CD4-positive, alpha-beta T cell treated with Interleukin-12 subunit alpha and Interleukin-12 subunit beta, for 1 hour (primary cell): ENCODE measurements at regions not wholly inside any gene's neighbourhood (a gene's known extent, or its start where the extent isn't known, plus 50 kb on each side); places are given as distances from the start of the nearest gene placed in this dataset.
A peak's percentile ranks its signal among the peaks of the same experiment; 100 is the strongest.

Experiments used
- DNase-seq: peaks from one replicate; pipeline ENCODE4 v3.0.0-alpha.2; 2020

DNA sequence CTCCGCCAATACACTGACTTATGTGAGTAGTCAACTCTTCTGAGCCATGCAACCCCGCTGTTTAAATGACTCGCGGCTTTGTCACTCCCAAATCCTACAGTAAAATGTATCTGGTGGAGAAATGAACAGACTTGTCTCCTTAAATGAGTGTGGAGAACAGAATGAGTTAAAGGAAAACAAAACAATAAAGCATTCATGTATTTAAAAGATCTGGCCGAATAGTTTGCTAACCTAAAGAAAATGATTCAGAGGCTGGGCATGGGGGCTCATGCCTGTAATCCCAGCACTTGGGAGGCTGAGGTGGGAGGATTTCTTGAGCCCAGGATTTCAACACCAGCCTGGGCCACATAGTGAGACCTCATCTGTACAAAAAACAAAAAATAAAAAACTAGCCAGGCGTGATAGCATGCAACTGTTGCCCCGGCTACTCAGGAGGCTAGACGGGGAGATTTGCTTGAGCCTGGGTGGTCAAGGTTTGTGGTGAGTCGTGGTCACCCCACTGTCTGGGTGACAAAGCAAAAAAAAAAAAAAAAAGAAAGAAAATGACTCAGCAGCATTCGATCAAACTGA, 86.5 kb upstream of the PFKP start:
- no peak for DNase-seq

DNA sequence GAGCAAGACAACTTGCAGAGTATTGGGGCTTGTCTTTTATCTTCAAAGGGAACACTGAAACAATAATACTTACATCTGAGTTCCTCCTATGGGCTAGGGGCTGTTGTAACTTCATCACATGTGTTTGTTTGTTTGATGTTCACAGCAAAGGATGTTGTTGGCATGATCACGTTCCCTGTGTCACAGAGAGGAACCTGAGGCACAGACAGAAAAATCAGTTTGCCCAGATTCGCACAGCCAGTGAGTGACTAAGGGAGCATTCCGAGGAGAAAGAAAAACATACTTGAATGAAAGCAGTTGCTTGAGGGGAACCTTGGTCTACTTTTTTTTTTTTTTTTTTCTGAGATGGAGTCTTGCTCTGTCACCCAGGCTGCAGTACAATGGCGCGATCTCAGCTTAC, 87.2 kb upstream of the PFKP start:
- no peak for DNase-seq

DNA sequence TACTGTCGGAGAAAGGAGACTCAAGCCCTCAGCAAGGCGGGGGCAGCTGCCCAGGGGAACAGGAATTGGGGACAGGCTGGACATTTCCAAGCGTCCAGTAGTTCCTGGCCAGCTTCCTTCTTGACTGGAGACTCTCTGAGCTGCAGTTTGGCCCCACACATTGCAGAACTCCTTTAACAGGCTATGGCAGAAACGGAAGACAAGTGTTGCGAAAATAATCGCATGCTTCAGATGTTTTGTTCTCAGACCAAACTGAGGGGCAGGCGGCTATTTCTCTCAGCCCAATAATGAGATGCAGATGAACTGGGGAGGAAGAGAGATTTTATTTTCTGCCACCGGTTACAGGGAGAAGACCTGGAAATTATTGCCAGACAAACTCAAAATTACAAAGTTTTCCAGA, 88.0 kb upstream of the PFKP start:
- DNase-seq = no peak

DNA sequence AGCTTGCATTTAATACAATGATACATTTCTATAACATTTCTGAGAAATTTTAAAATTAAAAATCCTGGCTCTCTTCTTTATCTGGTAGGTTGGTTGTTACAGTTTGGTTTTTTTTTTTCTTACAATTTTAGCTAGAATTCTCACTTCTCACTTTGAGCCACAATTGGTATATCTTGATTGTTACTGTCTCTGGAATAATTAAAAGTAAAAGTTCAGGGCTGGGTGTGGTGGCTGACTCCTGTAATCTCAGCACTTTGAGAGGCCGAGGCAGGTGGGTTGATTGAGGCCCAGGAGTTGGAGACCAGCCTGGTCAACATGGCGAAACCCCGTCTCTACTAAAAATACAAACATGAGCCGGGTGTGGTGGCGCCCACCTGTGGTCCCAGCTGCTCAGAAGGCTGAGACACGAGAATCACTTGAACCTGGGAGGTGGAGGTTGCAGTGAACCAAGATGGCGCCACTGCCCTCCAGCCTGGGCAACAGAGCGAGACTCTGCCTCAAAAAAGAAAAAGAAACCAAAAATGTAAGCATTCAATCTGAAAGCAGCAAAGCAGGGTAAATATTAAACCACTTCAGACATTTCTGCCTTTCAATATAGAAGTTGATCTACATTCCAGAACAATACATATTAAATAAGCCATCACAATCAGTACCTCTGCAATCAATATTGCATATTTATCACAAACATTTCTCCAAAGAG, 88.6 kb upstream of the PFKP start:
- DNase-seq = no peak

DNA sequence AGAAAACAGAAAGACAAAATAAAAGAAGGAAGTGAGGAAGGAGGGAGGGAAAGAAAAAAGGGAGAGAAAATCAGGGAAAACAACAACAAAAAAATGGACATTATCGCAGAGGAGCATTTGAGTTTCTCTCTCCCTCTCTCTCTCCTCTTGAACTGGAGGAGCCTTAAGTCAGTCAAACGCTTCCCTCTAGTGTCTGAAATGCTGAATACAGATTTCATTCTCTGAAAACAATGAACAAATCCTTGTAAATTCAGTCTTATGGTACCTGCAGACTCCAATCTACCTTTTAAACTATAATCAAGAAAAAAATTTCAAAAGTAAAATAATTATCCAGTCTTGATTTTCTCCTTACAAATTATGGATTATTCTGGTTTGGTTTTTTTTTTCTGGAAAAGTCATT, 89.2 kb upstream of the PFKP start:
- peak; percentile 5 for DNase-seq

DNA sequence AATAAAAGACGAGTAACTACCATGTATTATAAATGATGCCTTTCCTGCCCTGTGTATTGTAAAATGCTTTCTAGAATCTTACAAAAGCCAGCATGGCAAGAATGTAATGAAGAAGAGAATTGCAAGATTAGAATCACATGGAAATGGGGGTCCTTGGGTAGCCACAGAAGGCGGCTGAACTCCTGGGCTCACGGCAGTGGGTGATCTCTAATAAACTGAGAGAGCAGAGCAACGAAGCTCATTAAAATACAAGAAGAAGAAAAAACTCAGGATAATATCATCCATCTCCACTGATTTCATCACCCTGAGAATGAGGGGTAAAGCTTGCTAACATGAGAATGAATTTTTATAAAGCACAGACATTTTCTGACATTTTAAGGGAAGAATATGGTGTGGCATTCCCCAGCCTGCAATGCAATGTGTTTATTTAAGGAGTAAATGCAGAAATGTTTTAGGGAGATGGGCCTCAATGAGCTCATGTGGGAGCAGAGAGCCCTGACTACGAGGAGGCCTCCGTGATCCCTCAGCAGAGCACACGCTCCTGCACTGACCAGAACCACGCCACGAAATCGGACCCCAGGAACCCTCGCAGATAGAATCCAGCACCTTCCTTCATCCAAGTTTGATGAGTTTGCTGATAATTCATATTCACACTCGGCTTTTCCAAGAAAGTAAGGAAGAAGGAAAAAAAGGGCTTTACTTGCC, 92.7 kb upstream of the PFKP start:
- no peak for DNase-seq

DNA sequence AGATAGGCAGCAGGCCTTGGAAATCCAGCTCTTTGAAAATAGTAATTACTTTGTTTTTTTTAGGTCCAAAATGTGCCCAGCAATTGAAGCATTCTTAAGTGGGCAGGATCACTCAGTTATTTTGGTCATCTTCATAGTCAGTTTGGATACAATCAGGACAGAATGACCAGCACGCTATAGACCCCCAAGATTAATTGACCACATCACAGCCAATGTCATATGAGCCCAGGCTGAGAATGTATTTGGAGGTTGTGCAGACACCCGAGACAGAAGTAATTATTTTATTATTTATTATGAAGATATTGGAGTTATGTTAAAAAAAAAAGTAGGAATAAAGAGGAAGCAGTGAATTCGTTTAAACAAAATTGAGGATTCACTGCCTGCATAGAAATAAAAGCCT, 93.3 kb upstream of the PFKP start:
- DNase-seq = no peak

DNA sequence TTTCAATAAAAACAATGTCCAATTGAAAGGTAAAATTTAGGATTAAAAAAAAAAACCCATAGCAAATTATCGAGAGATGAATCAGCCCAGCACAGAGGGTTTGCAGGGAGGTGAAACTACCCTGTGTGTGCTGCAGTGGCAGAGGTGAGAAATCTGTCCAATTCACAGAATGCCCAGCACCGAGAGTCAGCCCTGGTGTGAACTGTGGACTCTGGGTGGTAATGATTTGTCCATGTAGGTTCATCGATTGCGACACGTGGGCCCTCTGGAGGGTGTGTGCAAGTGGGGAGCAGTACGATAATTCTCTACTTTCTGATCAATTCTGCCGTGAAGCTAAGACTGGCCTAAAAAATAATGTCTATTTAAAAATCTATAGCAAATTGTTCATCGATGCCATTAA, 94.5 kb upstream of the PFKP start:
- DNase-seq = no peak

DNA sequence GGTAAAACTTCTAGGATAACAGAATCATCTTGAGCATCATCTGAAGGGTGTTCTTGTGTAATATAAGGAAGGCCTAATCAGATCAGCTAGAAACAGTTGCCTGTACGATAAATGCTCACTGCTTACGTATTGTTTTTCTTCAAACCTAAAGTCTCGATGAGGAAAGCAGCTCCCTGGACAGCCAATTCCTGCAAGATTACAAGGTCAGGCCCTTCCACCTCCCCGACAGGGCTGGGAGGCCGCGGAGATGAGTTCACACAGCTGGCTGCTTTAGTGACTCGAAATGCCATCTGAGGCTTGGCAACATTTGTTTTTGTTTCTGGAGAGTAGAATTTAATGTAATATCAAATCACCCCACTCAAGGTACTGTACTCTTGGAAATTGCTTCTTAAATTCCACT, 95.1 kb upstream of the PFKP start:
- no peak for DNase-seq

DNA sequence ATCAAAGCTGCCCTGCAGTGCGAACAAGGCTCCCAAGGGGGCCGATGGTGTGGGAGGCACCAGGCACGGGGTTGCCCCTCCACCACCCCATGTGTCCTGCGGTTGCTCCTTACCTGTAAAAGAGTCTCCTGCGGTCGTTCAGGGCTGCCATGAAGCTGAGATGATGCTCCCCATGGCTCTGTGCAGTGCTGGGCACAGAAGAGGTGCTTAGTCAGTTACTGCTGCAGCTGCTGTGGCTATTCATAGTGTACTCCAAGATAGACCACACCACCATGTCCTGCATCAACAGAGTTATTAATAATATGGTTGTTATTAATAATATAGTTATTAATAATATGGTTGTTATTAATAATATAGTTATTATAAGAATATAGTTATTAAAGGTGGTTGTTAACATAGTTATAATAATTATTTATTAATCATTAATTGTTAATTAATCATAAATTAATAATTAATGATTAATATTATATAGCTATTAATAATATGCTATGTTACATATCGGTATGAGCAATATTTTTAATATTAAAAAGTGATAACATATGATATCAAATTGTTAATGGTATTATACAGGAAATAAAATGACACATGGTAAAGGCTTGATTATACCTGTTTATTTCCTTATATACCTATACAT, 97.0 kb upstream of the PFKP start:
- no peak for DNase-seq

DNA sequence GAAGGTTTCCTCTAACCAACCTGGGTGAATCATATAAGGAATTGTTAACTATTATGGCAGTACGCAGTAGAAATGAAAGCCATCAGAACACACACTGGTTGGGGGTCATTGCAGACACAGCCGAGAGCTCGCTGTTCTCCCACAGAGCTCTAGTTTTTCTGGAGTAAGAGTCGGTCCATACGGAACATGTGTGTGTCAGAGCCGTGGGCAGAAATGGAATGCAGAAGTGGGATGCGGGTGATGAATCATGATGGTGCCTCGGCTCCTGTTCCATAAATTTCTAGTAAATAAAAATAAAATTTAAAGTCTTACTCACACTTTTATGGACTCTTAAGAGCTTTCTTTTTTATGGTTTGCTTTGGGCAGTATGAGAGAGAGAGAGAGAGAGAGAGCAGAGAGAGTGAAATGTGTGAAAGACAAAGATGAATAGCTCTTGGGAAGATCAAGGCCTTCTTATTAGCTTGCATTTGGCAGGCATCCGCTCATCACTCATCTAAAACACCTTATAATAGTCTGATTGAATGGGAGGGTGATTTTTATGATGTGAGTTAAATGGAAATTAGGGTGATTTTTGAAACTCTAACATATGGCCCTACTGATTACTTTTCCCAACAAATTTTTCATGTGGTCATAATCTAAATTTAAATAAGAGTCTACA, 98.8 kb upstream of the PFKP start:
- no peak for DNase-seq

DNA sequence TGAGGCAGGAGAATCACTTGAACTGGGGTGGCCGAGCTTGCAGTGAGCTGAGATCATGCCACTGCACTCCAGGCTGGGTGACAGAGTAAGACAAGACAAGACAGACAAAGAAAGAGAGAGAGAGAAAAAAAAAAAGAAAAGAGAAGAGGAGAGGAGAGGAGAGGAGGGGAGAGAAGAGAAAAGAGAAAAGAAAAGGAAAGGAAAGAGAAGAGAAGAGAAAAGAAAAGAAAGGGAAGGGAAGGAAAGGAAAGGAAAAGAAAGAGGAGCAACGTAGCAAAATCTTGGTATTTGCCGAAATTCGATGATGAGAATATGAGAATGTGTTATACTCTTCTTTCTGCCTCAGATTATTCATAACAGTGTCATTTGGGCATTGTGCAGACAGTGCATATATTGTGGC, 101.2 kb upstream of the PFKP start:
- no peak for DNase-seq

DNA sequence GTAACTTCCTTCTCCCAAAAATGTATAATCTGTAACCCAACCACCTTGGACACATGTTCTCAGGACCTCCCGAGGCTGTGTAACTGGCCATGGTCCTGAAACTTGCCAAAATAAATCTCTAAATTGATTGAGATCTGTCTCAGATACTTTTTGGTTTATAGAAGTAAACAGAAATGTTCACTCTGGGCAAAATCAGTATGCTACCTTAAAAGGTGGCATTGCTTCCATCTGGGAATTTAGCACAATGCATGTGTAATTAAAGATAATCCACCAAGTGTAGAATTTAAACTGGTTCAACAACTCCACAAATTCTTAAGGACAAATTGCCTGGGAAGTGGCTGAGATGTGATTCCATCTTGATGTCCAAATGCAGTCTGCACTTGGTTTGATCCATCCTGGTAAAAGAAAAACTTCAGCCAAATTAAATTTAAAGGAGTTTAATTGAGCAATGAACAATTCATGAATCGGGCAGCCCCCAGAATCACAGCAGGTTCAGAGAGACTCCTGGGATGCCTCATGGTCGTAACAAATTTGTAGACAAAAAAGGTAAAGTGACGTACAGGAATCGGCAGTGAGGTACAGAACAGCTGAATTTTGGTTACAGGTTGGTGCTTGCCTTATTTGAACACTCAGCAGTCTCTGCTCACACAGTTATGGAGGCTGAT, 102.6 kb upstream of the PFKP start:
- DNase-seq = no peak

DNA sequence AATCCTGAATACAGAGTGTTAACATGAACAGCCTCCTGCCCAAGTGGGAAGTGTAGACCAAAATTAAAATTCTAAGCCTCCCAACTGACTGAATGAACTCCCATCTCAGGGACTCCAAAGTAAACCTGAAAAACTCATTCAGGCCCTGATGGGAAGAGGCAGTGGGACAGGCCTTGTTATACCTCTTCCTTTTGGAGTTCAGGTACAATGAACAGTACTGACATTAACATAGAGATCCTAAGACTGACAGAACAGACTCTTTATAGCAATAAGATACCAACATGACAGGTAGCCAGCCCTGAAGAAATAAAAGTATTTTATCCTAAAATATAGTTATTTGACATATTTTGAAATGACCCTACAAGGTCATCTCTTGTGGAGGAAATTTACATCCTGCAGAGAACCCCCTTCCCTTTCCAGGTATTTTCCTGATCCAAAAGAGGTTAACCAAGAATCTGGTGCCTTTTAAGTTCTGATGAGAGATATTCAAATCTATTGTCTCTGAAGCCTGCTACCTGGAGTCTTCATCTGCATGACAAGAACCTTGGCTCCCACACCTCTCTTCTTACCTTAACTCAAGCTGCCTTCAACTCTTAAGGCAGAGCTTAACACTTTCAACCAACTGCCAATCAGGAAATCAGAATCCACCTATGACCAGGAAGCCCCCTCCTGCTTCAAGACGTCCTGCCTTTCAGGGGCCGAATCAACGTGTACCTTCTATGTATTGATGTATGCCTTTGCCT, 103.3 kb upstream of the PFKP start:
- DNase-seq = no peak

DNA sequence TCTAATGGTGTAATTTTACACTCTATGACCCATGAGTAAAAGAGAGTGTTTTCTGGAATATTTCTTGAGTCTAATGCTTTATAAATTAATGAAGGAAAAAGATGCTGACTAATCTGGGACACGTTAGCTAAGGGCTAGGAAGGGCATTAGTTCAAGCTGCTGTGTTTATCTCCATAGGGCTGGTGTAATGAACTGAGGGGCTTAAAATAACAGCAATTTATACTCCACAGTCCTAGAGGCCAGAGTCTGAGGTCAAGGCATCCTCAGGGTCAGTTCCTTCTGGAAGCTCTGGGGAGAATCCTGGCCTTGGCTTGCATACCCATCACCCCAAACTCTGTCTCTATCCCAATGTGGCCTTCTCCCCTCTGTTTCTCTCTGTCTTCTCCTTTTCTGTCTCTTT, 105.2 kb upstream of the PFKP start:
- DNase-seq = no peak

DNA sequence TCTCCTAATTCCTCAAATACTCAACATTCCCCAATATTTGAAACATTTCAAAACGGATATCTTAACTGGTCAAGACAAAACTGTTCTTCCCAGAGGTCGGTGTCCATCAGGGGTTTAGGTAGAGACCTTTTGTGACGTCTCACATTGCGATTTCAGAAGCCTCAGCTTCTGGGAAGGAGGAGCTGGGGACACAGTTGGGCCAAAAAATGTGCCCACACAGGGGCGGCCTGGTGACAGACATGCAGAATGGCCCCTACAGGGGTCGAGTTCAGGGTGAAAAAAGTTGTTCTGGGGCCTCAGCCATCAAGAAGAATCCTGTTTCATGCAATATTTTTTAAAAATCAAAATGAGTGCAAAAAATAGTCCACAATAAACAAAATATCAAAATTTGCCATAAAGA, 108.7 kb upstream of the PFKP start:
- no peak for DNase-seq

DNA sequence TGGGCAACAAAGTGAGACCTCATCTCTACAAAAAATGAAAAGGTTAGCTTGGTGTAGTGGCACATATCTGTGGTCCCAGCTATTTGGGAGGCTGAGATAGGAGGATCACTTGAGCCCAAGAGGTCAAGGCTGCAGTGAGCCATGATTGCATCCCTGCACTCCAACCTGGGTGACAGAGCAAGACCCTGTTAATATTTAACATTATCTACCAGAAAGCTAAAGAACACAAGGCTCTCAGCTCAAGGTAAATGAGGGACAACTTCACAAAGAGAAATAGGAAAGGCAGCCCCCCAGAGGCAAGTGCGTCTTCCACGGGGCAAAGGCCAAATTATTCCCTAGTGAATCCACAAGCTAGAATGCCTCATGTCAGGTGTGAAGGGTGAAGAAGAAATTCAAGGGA, 109.6 kb upstream of the PFKP start:
- no peak for DNase-seq

DNA sequence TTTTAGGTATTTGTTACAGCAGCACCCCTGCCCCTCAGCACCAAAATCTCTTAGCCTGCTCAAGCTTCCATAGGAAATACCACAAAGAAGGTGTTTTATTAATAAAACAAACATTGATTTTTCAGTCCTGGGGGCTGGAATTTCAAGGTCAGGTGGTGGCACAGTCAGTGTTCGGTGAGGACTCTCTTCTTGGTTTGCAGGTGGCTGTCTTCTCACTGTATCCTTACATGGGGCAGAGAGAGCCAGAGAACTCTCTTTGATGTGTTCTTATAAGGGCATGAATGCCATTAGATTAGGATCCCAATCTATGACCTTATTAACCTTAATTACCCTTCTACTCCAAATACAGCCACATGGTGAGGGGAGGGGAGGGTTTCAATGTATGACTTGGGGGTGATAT, 112.3 kb upstream of the PFKP start:
- DNase-seq = no peak

DNA sequence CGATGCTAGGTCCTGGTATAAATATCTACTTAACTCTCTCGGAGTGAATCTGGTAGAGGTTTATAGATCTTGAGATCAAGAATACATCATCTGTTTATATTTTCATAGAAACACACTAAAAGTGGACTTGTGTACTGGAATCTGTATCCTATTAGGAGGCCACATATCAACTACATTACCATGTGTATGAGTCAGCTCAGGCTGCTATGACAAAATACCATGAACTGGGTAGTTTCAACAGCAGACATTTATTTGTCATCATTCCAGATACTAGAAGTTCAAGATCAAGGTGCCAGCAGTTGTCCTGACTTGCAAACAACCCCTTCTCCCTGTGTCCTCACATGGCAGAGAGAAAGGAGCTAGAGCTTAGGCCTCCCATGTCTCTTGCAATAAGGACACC, 113.9 kb upstream of the PFKP start:
- DNase-seq = no peak

DNA sequence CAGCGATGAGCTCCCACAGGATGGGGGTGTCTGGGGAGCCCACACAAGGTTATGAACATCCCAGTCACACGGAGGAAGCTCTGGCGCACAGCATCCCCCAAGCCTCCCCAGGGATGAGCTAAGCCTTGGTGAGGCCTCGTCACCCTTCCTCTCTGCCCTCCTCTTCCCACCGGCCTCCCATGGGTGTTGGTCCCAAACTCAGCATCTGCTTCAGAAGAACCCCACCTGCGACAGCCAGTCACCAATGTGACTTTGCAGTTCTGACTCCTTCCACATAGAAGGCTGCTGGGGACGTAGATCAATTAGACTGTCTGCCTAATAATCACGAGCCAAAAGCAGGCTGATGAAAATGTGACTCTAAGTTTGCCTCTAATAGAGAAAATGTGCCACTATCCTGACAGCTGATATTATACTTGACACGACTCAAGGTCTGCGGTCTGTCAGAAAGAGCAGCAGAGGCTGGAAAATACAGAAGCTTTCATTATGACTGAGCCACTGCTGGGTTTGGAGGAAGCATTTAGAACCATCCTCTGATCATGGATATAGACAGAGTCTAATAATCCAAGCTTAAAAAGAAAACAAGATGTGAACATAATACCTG, 116.0 kb upstream of the PFKP start:
- DNase-seq = no peak

DNA sequence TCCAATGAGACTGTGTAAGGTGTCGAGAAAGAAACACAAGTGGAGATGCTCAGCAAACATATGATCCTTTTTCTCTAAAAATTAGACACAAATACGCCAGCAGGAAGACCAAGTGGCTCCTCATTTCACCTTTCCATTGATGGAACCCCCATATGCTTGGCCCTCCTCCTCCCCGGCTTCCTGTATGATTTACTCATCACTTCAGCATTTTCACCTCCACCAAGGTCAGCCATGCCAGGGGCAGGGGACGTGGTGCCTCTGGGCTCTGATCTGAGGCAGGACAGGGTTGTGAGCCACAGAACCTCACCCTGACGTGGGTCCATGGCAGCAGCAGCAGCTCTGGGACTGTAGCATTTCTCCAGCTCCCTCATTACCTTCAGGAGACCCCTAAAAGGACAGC, 116.8 kb upstream of the PFKP start:
- DNase-seq = no peak

DNA sequence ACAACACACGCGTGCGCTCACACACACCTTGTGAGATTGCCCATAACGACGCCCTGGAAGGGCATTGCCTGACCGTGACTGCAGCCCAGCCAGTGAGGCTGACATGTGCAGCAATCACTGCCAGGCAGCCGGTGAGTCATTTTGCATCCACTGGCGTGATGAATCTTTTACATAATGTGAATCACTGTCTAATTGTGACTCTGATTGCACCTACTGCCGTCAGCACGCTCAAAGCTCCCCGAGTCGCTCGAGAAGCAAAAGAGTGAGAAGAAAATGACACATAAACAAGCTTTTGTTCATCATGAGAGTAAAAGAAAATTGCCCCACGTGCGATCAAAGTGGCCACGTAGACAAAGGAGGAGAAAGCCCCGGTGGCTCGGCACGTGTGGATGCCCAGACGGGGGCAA, 117.4 kb upstream of the PFKP start:
- DNase-seq = no peak
